HUES48 (cell line): ENCODE measurements at regions not wholly inside any gene's neighbourhood (a gene's known extent, or its start where the extent isn't known, plus 50 kb on each side); places are given as distances from the start of the nearest gene placed in this dataset.

ENCODE experiments used
- H3K27ac ChIP-seq: one replicate; pipeline ENCODE4 v1.7.0; 2013; ENCODE audit warnings: low read depth, low read length, inconsistent platforms
- H3K27me3 ChIP-seq: 2 replicates; pipeline ENCODE4 v1.6.1; 2013; ENCODE audit warnings: mild to moderate bottlenecking, low read length; ENCODE audit not compliant: control insufficient read depth, insufficient read depth
- H3K36me3 ChIP-seq: 2 replicates; pipeline ENCODE4 v1.6.1; 2013; ENCODE audit warnings: low read length; ENCODE audit not compliant: control insufficient read depth, insufficient read depth
- H3K4me1 ChIP-seq: 2 replicates; pipeline ENCODE4 v1.6.1; 2013; ENCODE audit warnings: mild to moderate bottlenecking, low read length; ENCODE audit not compliant: control insufficient read depth, insufficient read depth
- H3K4me3 ChIP-seq: 2 replicates; pipeline ENCODE4 v1.5.1; 2013; ENCODE audit warnings: mild to moderate bottlenecking, low read depth, low read length
- H3K9ac ChIP-seq: 2 replicates; pipeline ENCODE4 v1.6.1; 2013; ENCODE audit warnings: mild to moderate bottlenecking, low read depth, low read length, moderate library complexity
- H3K9me3 ChIP-seq: 2 replicates; pipeline ENCODE4 v1.6.1; 2013; ENCODE audit warnings: low read length; ENCODE audit not compliant: control insufficient read depth, insufficient read depth

DNA sequence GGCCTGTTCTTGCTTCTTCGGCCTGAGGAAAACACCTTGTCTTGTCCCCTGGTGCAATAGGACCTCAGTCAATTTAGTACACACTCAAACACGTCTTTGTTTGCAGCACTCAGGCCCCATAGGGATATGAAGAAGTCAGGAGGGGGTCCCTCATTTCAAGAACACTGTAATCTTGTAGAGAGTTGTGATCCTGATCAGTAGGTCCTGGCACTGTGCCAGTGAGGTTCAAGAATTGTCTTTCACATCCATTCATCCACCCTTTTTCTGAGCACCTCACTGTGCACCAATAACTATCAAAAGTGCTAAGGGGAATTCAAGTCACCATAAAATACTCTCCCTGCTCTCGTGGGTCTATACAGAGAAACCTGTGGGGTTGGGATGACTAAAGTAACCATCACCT lies 131.4 kb upstream of the LHCGR start:
- Histone ChIP-seq H3K27ac (no peak overlapping the region), H3K9me3 (no peaks in the 10 kb centered on the region), H3K4me1 (peaks cover 24% of the 10 kb centered on the region), H3K9ac (no peak overlapping the region), H3K36me3 (no peaks in the 10 kb centered on the region), H3K4me3 (no peak overlapping the region), H3K27me3 (no peaks in the 10 kb centered on the region)

DNA sequence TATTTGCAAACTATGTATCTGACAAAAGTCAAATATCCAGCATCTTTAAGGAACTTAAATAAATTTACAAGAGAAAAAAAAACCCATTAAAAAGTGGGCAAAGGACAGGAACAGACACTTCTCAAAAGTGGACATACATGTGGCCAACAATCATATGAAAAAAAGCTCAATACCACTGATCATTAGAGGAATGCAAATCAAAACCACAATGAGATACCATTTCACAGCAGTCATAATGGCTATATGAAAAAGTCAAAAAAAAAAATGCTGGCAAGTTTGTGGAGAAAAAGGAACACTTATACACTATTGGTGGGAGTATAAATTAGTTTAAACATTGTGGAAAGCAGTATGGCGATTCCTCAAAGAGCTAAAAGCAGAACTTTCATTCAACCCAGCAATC lies 130.3 kb upstream of the LHCGR start:
- Histone ChIP-seq H3K9ac (no peak overlapping the region), H3K4me1 (peaks cover 24% of the 10 kb centered on the region), H3K27ac (no peak overlapping the region), H3K27me3 (no peaks in the 10 kb centered on the region), H3K4me3 (no peak overlapping the region), H3K36me3 (no peaks in the 10 kb centered on the region), H3K9me3 (no peaks in the 10 kb centered on the region)

DNA sequence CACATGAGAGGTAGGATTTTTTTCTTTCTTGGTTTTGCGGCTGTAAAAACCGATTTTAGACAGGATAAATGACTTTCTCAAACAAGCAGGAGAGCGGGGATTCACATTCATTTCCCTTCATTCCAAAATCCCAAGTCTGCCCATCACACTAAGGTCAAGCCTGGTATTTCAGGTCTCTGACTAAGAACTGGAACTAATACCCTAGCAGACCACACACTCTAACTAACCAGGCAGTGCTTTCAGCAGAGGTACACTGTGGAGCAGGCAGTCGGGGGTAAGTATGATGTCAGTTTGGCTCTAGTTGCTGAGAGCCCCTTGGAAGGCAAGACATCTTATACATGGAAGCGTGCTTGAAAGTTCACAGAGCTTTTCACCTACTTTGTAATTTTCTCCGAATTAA lies 128.1 kb upstream of the LHCGR start:
- Histone ChIP-seq H3K9me3 (no peaks in the 10 kb centered on the region), H3K27ac (no peak overlapping the region), H3K4me1 (peaks cover 19% of the 10 kb centered on the region), H3K9ac (no peak overlapping the region), H3K27me3 (no peaks in the 10 kb centered on the region), H3K36me3 (no peaks in the 10 kb centered on the region), H3K4me3 (no peak overlapping the region)

DNA sequence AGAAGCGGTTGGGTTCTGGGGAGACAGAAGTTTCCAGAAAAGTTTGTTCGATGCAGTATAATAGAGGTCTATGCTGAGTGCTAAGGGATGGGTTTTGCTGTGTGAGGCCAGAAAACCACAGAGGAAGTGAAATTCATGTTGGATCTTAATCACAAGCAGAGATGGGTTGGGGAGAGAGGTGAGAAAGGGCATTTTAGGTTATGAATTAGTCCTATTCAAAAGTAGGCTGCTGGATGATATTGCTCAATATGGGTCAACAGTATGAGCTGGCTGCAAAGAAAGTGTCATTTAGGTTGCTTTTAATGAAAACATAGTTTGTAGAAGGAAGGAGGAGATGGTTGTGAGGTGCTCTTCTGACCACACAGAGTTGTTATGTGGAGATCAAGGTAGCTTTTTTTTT lies 118.8 kb upstream of the LHCGR start:
- Histone ChIP-seq H3K4me3 (no peak overlapping the region), H3K4me1 (peaks cover 8% of the 10 kb centered on the region), H3K27me3 (no peaks in the 10 kb centered on the region), H3K36me3 (no peaks in the 10 kb centered on the region), H3K9ac (no peak overlapping the region), H3K9me3 (no peaks in the 10 kb centered on the region), H3K27ac (no peak overlapping the region)

DNA sequence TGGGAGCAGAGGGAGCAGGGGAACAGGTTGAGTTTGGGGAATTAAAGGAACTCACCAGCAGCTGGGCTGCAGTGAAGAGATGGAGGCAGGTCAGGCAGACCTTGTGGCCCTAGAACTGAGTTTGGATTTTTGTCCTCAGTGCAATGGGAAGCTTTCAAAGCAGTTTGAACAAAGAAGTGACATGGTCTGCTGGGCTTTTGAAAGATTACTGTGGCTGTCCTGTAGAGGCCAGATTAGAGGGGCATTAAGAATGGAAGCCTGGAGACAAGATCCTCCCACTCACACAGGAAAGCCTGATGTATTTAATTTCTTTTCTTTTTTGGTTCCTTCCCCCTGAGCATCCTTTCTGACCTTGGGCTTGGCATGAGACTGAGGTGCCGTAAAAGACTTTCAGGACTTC lies 118.1 kb upstream of the LHCGR start:
- Histone ChIP-seq H3K36me3 (no peaks in the 10 kb centered on the region), H3K9me3 (no peaks in the 10 kb centered on the region), H3K9ac (no peak overlapping the region), H3K27ac (no peak overlapping the region), H3K27me3 (no peaks in the 10 kb centered on the region), H3K4me3 (no peak overlapping the region), H3K4me1 (peaks cover 8% of the 10 kb centered on the region)

DNA sequence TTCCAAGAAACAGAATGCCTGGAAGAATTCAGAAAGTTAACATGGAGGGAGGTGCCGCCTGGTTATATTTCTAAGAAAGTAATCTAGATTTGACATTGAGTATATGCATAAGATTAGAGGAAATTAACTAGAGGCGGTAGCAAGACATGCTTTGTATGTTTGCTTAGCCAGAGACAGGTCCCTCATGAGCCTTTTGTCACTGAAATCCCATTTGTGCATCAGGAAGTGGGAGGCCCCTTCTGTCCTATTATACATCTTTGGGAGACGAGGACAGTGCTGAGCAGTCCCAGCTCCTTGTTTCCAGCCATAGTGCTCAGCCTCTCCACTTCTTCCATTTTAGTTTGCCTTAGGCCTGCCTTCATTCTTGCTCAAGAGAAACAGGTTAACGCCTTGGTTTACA lies 115.4 kb upstream of the LHCGR start:
- no peak overlapping the region for H3K27ac ChIP-seq
- no peak overlapping the region for H3K4me3 ChIP-seq
- H3K36me3 ChIP-seq, result no peaks in the 10 kb centered on the region
- H3K27me3 ChIP-seq, result no peaks in the 10 kb centered on the region
- no peak overlapping the region for H3K9ac ChIP-seq
- no peaks in the 10 kb centered on the region for H3K9me3 ChIP-seq
- H3K4me1 ChIP-seq, result peaks cover 8% of the 10 kb centered on the region

DNA sequence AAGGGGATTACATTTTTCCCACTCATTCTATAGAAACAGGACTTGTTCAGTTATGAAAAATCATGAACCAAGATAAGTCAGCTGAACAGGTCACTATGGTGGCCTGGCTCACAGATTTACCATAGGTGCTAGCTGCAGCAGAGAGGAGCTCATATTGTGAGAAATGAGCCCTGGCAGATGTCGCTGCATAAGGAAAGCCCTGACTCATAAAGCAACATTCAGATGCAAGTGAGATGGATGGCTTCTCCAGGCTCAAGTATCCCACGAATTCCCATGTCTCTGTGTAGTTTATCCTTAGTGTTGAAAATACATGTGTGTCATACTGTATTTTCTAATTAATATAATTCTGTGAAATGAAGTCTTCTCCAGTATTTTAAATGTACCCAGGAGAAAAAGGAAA lies 115.0 kb upstream of the LHCGR start:
- Histone ChIP-seq H3K4me1 (peaks cover 8% of the 10 kb centered on the region), H3K27ac (no peak overlapping the region), H3K9ac (no peak overlapping the region), H3K36me3 (no peaks in the 10 kb centered on the region), H3K9me3 (no peaks in the 10 kb centered on the region), H3K4me3 (no peak overlapping the region), H3K27me3 (no peaks in the 10 kb centered on the region)

DNA sequence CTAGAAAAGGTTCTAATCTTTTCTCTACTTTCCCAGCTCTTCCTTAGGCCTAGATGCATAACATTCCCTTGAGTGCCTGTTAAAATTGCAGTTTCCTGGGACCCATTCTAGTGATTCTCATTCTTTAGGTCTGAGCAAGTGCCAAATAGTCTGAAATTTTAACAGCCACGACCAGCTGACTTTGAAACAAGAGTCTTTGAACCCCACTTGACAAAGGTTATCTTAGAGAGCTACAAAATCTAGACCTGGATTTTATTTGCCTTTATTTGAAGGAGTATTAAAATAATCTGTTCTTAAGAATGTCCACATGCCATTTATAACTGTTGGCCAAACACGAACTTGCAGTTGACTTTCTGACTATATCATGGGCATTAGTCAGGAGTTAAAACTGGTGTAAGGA lies 110.2 kb upstream of the LHCGR start:
- Histone ChIP-seq H3K4me3 (no peak overlapping the region), H3K4me1 (peaks cover 9% of the 10 kb centered on the region), H3K9ac (no peak overlapping the region), H3K36me3 (no peaks in the 10 kb centered on the region), H3K27me3 (no peaks in the 10 kb centered on the region), H3K27ac (no peak overlapping the region), H3K9me3 (no peaks in the 10 kb centered on the region)

DNA sequence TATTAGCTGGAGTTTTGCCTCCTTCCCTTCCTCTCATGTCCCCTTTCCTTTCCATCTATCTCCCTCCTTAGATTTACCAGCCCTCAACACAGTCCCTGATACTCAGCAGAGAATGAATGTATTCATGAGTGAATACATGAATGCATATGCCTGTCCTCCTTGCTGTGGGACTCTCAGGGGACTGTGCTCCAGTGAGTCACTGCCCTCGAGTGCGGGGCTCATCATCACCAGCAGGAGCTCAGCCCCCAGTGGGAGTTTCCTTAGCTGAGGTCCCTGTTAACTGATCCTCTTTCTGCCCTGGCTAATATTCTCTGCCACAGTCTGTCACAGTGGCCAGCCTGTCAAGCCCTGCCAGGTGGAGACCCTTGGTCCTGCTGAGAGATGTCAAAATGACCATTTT lies 104.9 kb upstream of the LHCGR start:
- H3K9me3 ChIP-seq, result no peaks in the 10 kb centered on the region
- peaks cover 4% of the 10 kb centered on the region; the same call in 1 of the 2 replicates for H3K4me1 ChIP-seq
- H3K9ac ChIP-seq, result no peak overlapping the region
- no peaks in the 10 kb centered on the region for H3K36me3 ChIP-seq
- no peak overlapping the region for H3K27ac ChIP-seq
- H3K4me3 ChIP-seq, result no peak overlapping the region
- no peaks in the 10 kb centered on the region for H3K27me3 ChIP-seq

DNA sequence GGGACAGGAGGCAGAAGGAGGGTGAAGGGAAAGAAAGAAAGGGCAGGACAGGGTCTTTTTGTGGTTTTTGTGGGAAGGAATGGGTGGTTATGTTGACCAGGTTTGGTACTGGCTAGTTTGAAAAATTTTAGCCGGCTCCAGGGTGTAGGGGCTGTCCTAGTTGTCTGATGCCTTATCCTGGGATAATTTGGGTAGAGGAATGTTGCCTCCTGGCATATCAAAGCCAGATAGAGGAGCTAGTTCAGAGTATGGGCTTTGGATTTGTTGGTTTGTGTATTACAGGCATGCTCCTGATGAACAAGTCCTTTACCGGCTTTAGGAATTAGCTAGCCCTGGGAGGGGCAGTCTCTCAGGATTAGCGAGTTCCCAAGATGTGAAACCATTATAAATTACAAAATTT lies 101.1 kb upstream of the LHCGR start:
- no peaks in the 10 kb centered on the region for H3K27me3 ChIP-seq
- no peak overlapping the region for H3K27ac ChIP-seq
- H3K4me1 ChIP-seq, result no peaks in the 10 kb centered on the region
- no peak overlapping the region for H3K4me3 ChIP-seq
- no peak overlapping the region for H3K9ac ChIP-seq
- H3K36me3 ChIP-seq, result no peaks in the 10 kb centered on the region
- H3K9me3 ChIP-seq, result no peaks in the 10 kb centered on the region

DNA sequence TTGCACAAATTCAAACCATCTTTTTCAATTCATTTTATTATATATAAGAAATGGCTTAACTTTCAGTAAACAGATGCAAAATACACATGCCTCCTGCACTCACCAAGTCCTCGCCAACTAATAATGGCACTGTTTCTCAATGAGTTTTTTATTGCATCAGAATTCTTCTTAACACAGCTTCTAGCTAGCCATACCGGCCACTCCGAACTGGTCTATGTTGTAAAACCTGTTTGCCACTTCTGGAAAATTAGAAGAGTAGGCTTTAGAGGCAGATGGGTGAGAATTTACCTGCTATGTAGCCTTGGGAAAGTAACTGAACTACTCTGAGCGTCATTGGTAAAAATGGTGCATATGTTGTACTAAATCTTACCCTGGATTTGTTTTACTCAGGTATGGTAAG lies 100.6 kb upstream of the LHCGR start:
- Histone ChIP-seq H3K36me3 (no peaks in the 10 kb centered on the region), H3K9me3 (no peaks in the 10 kb centered on the region), H3K9ac (no peak overlapping the region), H3K27me3 (no peaks in the 10 kb centered on the region), H3K4me3 (no peak overlapping the region), H3K4me1 (no peaks in the 10 kb centered on the region), H3K27ac (no peak overlapping the region)

DNA sequence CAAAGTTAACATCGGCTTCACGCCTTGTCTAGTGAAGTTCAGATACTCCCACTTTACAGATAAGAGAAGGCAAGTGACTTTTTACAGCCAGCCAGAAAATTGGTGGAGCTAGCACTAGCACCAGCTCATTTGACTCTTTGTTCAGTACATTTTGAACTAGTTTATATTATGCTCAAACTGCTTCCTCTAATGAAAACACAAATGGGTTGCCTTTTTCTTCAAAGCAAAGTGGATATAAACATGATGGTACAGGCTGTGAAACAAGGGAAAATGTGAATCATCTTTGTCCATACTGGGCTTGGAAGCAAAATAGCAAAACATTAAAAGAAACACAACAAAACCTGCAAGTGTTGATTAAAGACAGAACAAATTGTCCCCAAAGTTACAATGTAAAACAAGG lies 99.6 kb upstream of the LHCGR start:
- no peaks in the 10 kb centered on the region for H3K27me3 ChIP-seq
- H3K27ac ChIP-seq, result no peak overlapping the region
- no peaks in the 10 kb centered on the region for H3K9me3 ChIP-seq
- no peak overlapping the region for H3K4me3 ChIP-seq
- H3K4me1 ChIP-seq, result no peaks in the 10 kb centered on the region
- no peak overlapping the region for H3K9ac ChIP-seq
- no peaks in the 10 kb centered on the region for H3K36me3 ChIP-seq
